ENCODE measurements at regions not wholly inside any gene's neighbourhood (a gene's known extent, or its start where the extent isn't known, plus 50 kb on each side); places are given as distances from the start of the nearest gene placed in this dataset.

DNA sequence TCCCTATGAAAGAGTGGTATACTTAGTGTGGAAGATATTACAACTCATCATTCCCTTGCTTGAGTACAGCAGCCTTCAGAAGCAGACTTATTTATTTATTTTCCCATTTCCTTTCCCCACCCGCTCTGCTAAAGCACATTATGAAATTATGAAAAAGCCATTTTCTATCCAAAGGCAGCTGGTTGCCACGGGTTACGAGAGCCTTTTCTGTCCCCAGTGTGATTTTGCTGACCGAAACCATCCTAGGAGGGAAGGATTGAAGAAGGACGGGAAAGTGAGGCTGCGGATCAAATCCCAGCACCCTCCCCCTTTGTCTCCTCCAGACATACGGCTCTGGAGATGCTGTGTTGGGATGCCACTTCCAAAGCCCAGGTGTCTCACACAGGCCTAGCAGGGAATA lies 246.9 kb downstream of the TLR4 start:
- DNase-seq, result no peak
- H3K27ac ChIP-seq, result no peak overlapping the region
- TF ChIP-seq EP300 (IDR thresholded peaks at IDR 0.05), result no peak
- no peak for TF ChIP-seq POLR2AphosphoS5 (IDR thresholded peaks at IDR 0.05)
- TF ChIP-seq, protein P1, sequence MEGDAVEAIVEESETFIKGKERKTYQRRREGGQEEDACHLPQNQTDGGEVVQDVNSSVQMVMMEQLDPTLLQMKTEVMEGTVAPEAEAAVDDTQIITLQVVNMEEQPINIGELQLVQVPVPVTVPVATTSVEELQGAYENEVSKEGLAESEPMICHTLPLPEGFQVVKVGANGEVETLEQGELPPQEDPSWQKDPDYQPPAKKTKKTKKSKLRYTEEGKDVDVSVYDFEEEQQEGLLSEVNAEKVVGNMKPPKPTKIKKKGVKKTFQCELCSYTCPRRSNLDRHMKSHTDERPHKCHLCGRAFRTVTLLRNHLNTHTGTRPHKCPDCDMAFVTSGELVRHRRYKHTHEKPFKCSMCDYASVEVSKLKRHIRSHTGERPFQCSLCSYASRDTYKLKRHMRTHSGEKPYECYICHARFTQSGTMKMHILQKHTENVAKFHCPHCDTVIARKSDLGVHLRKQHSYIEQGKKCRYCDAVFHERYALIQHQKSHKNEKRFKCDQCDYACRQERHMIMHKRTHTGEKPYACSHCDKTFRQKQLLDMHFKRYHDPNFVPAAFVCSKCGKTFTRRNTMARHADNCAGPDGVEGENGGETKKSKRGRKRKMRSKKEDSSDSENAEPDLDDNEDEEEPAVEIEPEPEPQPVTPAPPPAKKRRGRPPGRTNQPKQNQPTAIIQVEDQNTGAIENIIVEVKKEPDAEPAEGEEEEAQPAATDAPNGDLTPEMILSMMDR (IDR thresholded peaks at IDR 0.05), result no peak
- no peak for TF ChIP-seq POLR2A (IDR thresholded peaks at IDR 0.05)
- no peak overlapping the region for H3K4me3 ChIP-seq
- no peaks in the 10 kb centered on the region for H3K27me3 ChIP-seq
- H3K36me3 ChIP-seq, result no peaks in the 10 kb centered on the region
- no peaks in the 10 kb centered on the region for H3K9me3 ChIP-seq
- WGBS, 2 donors, result 92% methylated on average over 7 of the region's 7 CpGs
- intact Hi-C loops (cut with DNase I), result no loop called here
- no peaks in the 10 kb centered on the region for H3K4me1 ChIP-seq

DNA sequence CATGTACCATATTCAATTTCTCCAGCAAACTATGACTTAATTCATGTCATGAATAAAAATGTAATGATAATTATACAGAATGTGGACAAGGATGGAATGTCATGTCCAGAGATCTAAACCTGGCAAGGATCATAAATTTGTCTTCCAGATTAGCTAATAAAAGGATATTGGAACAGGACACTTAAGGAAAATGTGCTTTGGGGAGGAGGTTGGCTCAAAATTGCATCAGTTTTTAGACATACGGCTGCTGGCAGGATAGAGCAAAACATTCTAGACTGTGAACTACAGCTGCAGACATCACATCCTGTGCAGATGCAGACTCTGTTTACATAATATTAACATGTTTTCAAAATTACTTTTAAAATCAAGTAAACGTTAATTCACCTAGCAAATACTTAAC lies 248.4 kb downstream of the TLR4 start:
- no peaks in the 10 kb centered on the region for H3K27me3 ChIP-seq
- DNase-seq, result no peak
- TF ChIP-seq EP300 (IDR thresholded peaks at IDR 0.05), result no peak
- TF ChIP-seq, protein P1 (IDR thresholded peaks at IDR 0.05), result no peak
- no peak for TF ChIP-seq POLR2AphosphoS5 (IDR thresholded peaks at IDR 0.05)
- no peak overlapping the region for H3K27ac ChIP-seq
- no peaks in the 10 kb centered on the region for H3K36me3 ChIP-seq
- H3K4me3 ChIP-seq, result no peak overlapping the region
- intact Hi-C loops (cut with DNase I), result no loop called here
- H3K9me3 ChIP-seq, result no peaks in the 10 kb centered on the region
- H3K4me1 ChIP-seq, result no peaks in the 10 kb centered on the region
- WGBS, 2 donors, result 64 to 67% methylated on average over 2 of the region's 2 CpGs

DNA sequence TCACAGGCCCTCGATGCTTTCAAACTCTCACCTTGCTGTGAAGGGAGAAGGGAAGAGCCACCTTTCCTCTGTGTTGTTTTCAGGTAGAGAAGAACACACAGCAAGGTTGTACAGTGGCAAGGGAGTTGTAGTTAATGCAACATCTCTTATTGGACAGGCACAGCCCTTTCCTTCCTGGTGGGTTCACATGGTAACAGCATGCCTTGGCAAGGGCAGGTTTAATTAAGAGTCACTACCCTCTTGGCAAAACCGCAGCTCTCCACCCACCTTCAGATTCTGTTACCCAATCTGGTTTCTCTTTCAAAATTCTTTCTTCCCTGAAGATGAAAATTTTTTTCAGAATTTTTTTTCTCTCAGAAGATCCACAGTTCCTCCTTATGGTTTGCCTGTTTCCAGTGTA lies 253.1 kb downstream of the TLR4 start:
- H3K36me3 ChIP-seq, result no peaks in the 10 kb centered on the region
- H3K27me3 ChIP-seq, result no peaks in the 10 kb centered on the region
- H3K4me3 ChIP-seq, result no peak overlapping the region
- 58 to 64% methylated on average over 2 of the region's 2 CpGs for WGBS, 2 donors
- H3K27ac ChIP-seq, result no peak overlapping the region
- H3K9me3 ChIP-seq, result no peaks in the 10 kb centered on the region
- no peak for DNase-seq
- intact Hi-C loops (cut with DNase I), result no loop called here
- H3K4me1 ChIP-seq, result no peaks in the 10 kb centered on the region
- TF ChIP-seq POLR2AphosphoS5 (IDR thresholded peaks at IDR 0.05) (no peak), POLR2A (IDR thresholded peaks at IDR 0.05) (no peak), EP300 (IDR thresholded peaks at IDR 0.05) (no peak)
- TF ChIP-seq, protein P1 (IDR thresholded peaks at IDR 0.05), result no peak

DNA sequence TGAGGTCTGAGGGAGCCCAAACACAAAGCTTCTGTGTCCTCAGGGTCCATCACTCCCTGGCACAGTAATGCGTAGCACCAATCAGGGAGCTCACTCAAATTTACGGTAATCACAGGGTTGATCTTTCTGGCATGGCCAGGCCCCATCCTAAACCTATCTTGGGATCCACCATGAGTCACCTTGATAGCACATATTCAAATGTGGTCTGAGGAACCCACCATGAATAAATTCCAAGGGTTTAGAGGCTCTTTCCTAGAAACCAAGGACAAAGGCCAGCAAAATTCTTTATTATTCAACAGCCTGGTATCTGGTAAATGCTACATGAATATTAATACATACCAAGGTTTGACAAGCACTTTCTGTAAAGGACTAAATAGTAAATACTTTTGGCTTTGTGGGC lies 254.5 kb downstream of the TLR4 start:
- no peaks in the 10 kb centered on the region for H3K4me1 ChIP-seq
- DNase-seq, result no peak
- H3K4me3 ChIP-seq, result no peak overlapping the region
- WGBS, 2 donors, result 92 to 95% methylated on average over 2 of the region's 2 CpGs
- intact Hi-C loops (cut with DNase I), result no loop called here
- H3K36me3 ChIP-seq, result no peaks in the 10 kb centered on the region
- H3K27ac ChIP-seq, result no peak overlapping the region
- no peaks in the 10 kb centered on the region for H3K27me3 ChIP-seq
- TF ChIP-seq POLR2AphosphoS5 (IDR thresholded peaks at IDR 0.05) (no peak), EP300 (IDR thresholded peaks at IDR 0.05) (no peak), POLR2A (IDR thresholded peaks at IDR 0.05) (no peak)
- TF ChIP-seq, protein P1 (IDR thresholded peaks at IDR 0.05), result no peak
- H3K9me3 ChIP-seq, result no peaks in the 10 kb centered on the region

DNA sequence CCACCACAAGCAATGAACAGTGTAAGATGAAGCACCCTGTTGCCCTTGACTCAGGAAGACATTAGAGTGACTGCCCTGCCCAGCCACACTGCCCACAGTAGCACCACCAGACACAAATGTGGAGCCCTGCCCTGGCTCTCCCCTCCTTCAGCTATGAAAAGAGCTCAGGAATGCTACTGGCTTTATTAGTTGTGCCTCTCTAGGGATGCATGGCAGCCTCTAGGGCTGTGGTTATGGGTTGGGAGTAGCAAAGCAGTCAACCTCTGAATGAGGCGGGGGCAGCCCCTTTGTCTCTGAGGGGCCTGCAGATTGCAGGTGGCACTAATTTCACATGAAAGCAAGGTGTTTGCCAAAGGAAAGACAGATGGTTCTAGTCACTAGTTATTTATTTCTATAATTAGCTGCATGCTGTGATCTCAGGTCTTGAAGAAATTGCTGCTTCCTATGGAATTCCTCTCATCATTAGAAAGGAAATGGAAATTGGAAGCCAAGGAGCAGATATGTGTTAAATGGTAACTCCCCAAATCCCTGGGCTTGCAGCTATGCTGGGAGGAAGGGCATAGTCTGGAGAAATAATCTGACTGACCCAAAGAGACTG lies 259.4 kb downstream of the TLR4 start:
- WGBS, 2 donors, result 82 to 95% methylated on average over 1 of the region's 1 CpG
- Histone ChIP-seq H3K36me3 (no peaks in the 10 kb centered on the region), H3K9me3 (no peaks in the 10 kb centered on the region), H3K4me3 (no peak overlapping the region), H3K27me3 (no peaks in the 10 kb centered on the region), H3K4me1 (no peaks in the 10 kb centered on the region), H3K27ac (no peak overlapping the region)
- TF ChIP-seq POLR2A (IDR thresholded peaks at IDR 0.05) (no peak), POLR2AphosphoS5 (IDR thresholded peaks at IDR 0.05) (no peak), EP300 (IDR thresholded peaks at IDR 0.05) (no peak)
- TF ChIP-seq, protein P1 (IDR thresholded peaks at IDR 0.05), result no peak
- no peak for DNase-seq
- intact Hi-C loops (cut with DNase I), result no loop called here
